ENCODE measurements at regions not wholly inside any gene's neighbourhood (a gene's known extent, or its start where the extent isn't known, plus 50 kb on each side); places are given as distances from the start of the nearest gene placed in this dataset.

DNA sequence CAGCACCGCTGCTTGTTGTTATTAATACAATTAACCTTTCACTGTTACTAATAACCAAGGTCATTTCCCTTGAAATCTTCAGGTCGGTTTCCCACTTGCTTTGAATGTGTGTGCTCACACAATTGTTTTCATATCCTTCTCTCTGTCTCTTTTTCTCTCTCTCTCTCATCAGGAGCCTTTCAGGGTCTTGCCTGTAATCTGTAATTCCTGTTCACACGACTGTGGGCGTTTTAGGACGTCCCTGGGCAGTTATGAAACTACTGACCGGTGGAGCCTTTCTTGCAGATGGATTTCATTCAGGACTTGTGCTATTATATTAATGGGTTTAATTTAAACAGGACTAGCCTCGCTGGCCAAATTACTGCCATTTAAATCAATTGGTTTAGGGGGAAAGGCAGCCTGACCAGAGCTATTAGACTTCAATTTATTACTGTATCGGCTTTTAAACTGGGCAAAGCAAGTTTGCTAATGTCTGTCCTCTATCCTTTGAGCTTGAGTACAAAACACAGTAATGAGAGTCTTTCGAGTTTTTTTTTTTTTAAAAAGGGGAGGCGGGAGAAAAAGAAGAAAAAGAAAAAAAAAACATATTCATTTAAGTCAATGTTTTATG is 316.0 kb upstream of the TLE4 start:
- peak; percentile 40 for DNase-seq (ENCODE audit: low read depth)

- DNase-seq (ENCODE audit: low read depth), result peak; percentile 99
These were observed 315.0 kb upstream of the TLE4 start for GRCh38 chr9:79256691-79257213.

- DNase-seq (ENCODE audit: low read depth), result peak; percentile 69
These were observed 314.5 kb upstream of the TLE4 start for GRCh38 chr9:79257228-79257781.

GRCh38 chr9:79257790-79258351 is 313.9 kb upstream of the TLE4 start:
- DNase-seq (ENCODE audit: low read depth), result peak; percentile 34

- no peak for DNase-seq (ENCODE audit: low read depth)
These were observed 311.9 kb upstream of the TLE4 start for GRCh38 chr9:79259858-79260257.

GRCh38 chr9:79263628-79264027 is 308.1 kb upstream of the TLE4 start:
- peak; percentile 54 for DNase-seq (ENCODE audit: low read depth)

GRCh38 chr9:79264041-79264440 is 307.7 kb upstream of the TLE4 start:
- peak; percentile 68 for DNase-seq (ENCODE audit: low read depth)

DNA sequence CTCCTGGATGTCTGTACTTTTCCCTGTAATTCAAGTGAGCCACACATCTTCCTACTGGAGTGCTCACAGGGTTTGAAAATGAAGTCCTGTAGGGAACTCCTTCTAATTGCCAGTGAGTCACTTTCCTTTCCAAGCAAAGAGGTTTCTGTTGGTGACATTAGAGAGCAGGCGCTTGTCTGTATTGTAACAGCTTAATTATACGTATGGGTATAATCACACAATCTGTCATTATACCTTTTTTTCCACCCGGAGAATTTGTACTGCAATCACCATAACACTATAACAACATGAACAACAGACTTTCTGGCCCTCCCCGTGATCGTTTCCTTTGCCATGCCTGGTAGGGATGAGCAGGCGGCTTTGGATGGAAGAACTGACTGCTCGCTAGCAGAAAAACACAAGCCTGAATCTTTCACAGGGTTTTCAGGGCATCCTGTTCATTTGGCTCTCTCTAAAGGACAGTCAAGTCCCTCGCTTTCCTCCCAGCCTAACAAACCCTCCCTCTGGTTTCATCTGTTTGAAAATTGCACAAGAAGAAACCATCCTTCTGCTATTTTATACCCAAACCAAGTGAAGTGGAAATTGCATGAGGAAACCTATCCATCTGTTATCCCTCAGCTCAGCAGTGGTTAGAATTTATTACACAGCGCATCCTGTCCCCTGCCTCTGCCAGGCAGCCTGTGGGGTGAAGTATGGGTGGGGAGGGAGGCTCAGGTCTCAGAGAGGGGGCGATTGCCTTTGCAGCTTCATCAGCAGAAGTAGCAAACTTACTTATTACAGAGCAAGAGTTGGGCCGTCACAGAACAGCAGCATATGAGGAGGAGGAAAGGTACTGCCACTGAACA is 307.0 kb upstream of the TLE4 start:
- DNase-seq (ENCODE audit: low read depth), result peak; percentile 76

GRCh38 chr9:79266986-79267385 is 304.8 kb upstream of the TLE4 start:
- peak; percentile 48 for DNase-seq (ENCODE audit: low read depth)

- DNase-seq (ENCODE audit: low read depth), result no peak
These were observed 303.0 kb upstream of the TLE4 start for GRCh38 chr9:79268806-79269205.

GRCh38 chr9:79273311-79273710 is 298.5 kb upstream of the TLE4 start:
- DNase-seq (ENCODE audit: low read depth), result peak; percentile 71

GRCh38 chr9:79279356-79279755 is 292.4 kb upstream of the TLE4 start:
- no peak for DNase-seq (ENCODE audit: low read depth)

GRCh38 chr9:79280691-79281090 is 291.1 kb upstream of the TLE4 start:
- no peak for DNase-seq (ENCODE audit: low read depth)

DNA sequence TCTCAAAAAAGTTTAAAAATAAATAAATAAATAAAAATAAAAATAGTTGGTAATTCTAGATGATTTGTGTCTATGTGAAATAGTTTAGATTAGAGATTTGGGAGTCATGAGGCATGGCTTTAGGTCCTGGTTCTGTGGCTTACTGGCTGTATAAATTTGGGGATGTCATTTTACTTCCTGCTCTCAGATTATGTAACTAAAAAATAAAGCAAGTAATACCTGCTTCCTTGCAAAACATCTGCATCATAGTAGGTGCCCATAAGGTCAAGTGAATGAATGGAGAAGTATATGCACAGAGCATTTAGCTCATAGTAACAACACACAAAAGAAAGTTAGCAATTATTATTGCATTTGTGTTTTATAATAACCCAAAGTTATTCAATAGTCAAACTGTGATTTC is 287.7 kb upstream of the TLE4 start:
- DNase-seq (ENCODE audit: low read depth), result no peak

DNA sequence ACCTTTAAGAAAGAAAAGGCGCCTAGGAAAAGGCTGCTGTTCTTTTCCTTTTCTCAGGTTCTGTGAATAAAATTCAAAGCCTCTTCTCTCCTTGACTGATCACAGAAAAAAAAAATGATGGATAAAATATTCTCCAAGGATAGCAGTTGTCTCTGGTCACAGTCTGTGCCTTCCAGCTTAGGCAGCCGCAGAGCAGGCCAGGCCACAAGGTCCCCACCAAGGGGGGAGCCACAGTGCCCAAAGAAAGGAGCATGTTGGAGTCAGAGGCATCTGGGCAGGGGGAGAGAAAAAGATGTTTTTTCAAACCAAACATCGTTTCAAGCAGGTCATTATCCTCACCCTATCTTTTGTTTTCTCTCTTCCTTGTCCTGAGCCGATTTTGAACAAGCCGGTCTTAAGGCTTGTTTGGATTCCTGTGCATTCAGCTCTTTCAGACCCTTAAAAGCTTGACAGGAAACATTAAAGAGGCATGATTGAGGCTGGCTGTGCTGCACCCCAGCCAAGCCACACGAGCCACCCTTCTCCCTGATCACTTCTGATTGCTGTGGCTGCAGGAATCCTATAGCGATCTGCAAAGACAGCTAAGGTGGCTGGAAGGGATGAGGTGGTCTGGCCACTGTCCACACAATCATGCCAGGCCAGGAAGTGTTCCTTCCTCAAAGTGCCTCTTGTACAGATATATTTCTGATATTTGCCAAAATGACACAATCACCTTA is 284.6 kb upstream of the TLE4 start:
- no peak for DNase-seq (ENCODE audit: low read depth)

DNA sequence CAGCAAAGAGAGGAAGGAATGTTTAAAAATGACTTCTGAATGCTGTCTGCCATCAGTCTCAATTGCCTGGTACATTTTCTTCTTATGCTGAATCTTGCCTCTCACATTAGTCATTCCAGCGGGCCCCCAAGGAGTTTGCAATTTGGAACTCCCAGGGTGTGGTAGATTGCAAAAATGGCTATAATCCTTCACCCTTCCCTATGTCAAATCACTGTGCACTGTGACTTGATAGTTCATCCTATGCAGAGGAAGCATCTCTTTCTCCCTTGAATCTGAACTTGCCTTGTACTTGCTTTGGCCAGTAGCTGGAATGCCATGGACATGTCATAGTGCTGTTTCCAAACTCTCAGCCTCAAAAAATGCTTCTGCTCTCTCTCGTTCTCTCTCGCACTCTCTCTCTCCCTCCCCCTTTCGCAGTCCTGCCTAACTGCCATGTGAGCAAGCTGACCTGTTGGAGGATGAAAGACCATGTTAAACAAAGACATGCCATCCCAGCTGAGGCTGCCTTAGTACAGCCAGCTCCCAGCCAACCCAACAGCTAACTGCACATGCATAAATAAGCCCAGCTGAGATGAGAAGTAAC is 284.0 kb upstream of the TLE4 start:
- peak; percentile 15 for DNase-seq (ENCODE audit: low read depth)

- no peak for DNase-seq (ENCODE audit: low read depth)
These were observed 281.9 kb upstream of the TLE4 start for GRCh38 chr9:79289856-79290255.

DNA sequence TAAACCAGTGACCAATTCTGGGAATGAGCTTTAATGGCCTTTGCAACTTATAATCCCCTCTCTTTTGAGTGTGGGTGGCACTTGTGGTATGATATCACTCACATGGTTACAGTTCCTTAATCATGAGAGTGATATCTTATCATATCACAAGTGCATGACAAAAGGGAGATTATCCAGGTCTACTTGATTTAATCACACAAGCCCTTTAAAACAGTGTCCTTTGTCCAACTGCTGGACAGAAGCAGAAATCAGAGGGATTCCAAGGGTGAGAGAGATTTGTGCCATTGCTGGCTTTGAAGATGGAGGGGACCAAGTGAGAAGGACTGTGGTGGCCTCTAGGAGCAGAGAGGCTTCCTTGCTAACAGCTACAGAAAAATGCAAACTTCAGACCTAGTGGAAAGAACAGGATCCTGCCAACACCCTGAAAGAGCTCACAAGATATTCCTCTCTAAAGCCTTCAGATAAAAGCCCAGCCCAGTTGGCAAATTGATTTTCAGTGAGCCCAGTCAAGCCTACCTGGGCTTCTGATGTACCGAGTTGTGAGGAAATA is 279.0 kb upstream of the TLE4 start:
- no peak for DNase-seq (ENCODE audit: low read depth)

DNA sequence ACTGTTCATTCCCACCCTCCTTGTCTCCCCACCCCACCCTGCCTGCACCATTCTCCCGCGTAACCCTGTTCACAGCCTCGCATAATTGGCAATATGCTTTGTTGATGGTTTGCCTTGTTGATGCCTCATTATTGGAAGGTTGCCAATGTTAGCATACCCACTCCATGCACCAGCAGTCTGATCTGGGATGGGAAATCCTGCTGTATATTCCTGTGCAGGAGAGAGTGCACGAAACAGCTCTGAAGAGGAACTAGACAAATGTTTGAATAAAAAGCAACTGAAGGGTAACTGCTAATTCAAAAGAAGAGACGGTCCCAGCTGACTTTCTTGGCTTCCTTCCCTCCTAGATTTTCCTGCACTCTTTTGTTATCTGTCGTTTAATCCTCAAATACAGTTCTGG is 271.7 kb upstream of the TLE4 start:
- DNase-seq (ENCODE audit: low read depth), result no peak

DNA sequence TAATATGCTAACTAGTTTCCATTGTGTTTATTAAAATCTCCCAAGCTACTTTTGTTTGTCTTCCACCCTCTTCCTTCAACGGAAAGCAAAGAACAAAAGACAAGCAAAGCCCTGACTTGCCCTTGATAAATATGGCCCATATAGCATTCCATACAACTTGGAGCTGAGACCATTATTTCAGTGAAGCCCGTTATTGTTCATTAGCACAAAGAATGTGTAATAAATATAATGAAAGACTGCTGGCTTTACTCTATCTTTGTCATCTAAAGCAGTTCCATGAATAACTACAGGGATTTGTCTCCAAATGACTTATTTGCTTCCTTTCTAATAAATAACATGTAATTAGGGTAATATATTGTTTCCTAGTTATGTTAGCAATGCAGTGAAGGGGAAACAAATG is 270.7 kb upstream of the TLE4 start:
- no peak for DNase-seq (ENCODE audit: low read depth)

Measured in M059J (cell line).